ENCODE measurements at regions not wholly inside any gene's neighbourhood (a gene's known extent, or its start where the extent isn't known, plus 50 kb on each side); places are given as distances from the start of the nearest gene placed in this dataset.

- H3K9ac ChIP-seq (ENCODE audit: low read depth, low read length), result no peak overlapping the region
- no peak overlapping the region for H3K4me2 ChIP-seq (ENCODE audit: low read depth, low read length)
- H3K27ac ChIP-seq (ENCODE audit: insufficient read depth, low read length), result no peak overlapping the region
- H3K56ac ChIP-seq (ENCODE audit: extremely low read depth, insufficient read depth, low read length), result no peak overlapping the region
- no peaks in the 10 kb centered on the region for H3K4me1 ChIP-seq (ENCODE audit: control insufficient read depth, insufficient read depth, low read length)
- no TSS peak for BruUV-seq (replicated peaks)
- no peak overlapping the region for H2AK9ac ChIP-seq (replicated peaks; ENCODE audit: low read depth, low read length, poor library complexity)
- no peaks in the 10 kb centered on the region for H3K79me1 ChIP-seq (ENCODE audit: low read depth in 1 of 2, low read length in 2 of 2)
- WGBS, 2 experiments (ENCODE audit: extremely low coverage in 2 of 2, insufficient read length in 1 of 2), result 83% methylated on average over 1 of the region's 4 CpGs; no CpG with 5 or more reads in 1 of the 2 experiments
- H3K36me3 ChIP-seq (ENCODE audit: control insufficient read depth, insufficient read depth, low read length), result no peaks in the 10 kb centered on the region
- H4K5ac ChIP-seq (ENCODE audit: low read depth, low read length), result no peak overlapping the region
- no peak overlapping the region for H3K4me3 ChIP-seq (ENCODE audit: insufficient read depth, low read depth, low read length)
- dilution Hi-C loops (cut with HindIII; ENCODE audit: low sequenced_read_pairs, unreplicated experiment), result no loop called here
- no peak overlapping the region for H2BK120ac ChIP-seq (ENCODE audit: low read depth, low read length)
- H2AFZ ChIP-seq (replicated peaks; ENCODE audit: low read length, poor library complexity), result no peak overlapping the region
- no peak for TF ChIP-seq MAZ (IDR thresholded peaks at IDR 0.05; ENCODE audit: borderline replicate concordance, low read depth, low read length)
- no peak for TF ChIP-seq USF2 (IDR thresholded peaks at IDR 0.05; ENCODE audit: low read depth, low read length)
- no peak for TF ChIP-seq CEBPB (IDR thresholded peaks at IDR 0.05; ENCODE audit: low read depth, low read length)
- H2BK20ac ChIP-seq (ENCODE audit: low read depth, low read length), result no peak overlapping the region
- H3K9me1 ChIP-seq (ENCODE audit: insufficient read depth, low read length), result no peaks in the 10 kb centered on the region
- no peak overlapping the region for H2BK5ac ChIP-seq (ENCODE audit: low read depth, low read length, poor library complexity, severe bottlenecking)
- no peaks in the 10 kb centered on the region for H4K20me1 ChIP-seq (ENCODE audit: insufficient read depth, low read length)
- H2AK5ac ChIP-seq (ENCODE audit: low read depth, low read length), result no peak overlapping the region
- intact Hi-C loops (cut with micrococcal nuclease), result no loop called here
- no peak overlapping the region for H3K18ac ChIP-seq (ENCODE audit: low read depth, low read length)
- no peak for ATAC-seq (ENCODE audit: low read depth)
- no peak overlapping the region for H4K8ac ChIP-seq (ENCODE audit: low read depth in 2 of 2, low read length in 2 of 2)
- no peak overlapping the region for H4K91ac ChIP-seq (ENCODE audit: insufficient read depth, low read depth, low read length)
- no peak overlapping the region for H3K4ac ChIP-seq (ENCODE audit: low read depth, low read length)
- no peaks in the 10 kb centered on the region for H3K9me3 ChIP-seq (ENCODE audit: control insufficient read depth, insufficient read depth, low read length)
- CTCF ChIA-PET, result no interaction called here
- POLR2A ChIA-PET (ENCODE audit: unreplicated experiment), result no interaction called here
- no peak overlapping the region for H3K23ac ChIP-seq (ENCODE audit: low read depth, low read length)
- no peaks in the 10 kb centered on the region for H3K27me3 ChIP-seq (ENCODE audit: control insufficient read depth, insufficient read depth, low read length)
- no peak overlapping the region for H2BK15ac ChIP-seq (ENCODE audit: low read depth, low read length)
- DNase-seq, result no peak
- no peak overlapping the region for H3K14ac ChIP-seq (replicated peaks; ENCODE audit: low read depth, low read length)
- in situ Hi-C loops (cut with MboI; ENCODE audit: low sequenced_read_pairs), result no loop called here
Measured at GRCh38 chr4:156390599-156391324, 437.1 kb upstream of the CTSO start.
